Lower lobe of right lung (tissue), 2 donors: ENCODE measurements at regions not wholly inside any gene's neighbourhood (a gene's known extent, or its start where the extent isn't known, plus 50 kb on each side); places are given as distances from the start of the nearest gene placed in this dataset.

Source experiments
- ATAC-seq, 2 donors: fragments of 200-7000 bp; cut with Tn5 transposase; one replicate each; pipeline ENCODE4 v1.9.1; 2020 to 2022; ENCODE audit warnings: mild to moderate bottlenecking in 2 of 2, moderate library complexity in 2 of 2
- DNase-seq: peaks from one replicate; pipeline ENCODE4 v3.0.0-alpha.2; 2020
- H3K27ac ChIP-seq: fragments of 200-600 bp; one replicate; pipeline ENCODE4 v1.8.0; 2022
- H3K27me3 ChIP-seq: fragments of 200-600 bp; one replicate; pipeline ENCODE4 v1.8.0; 2022; ENCODE audit warnings: low read depth
- H3K36me3 ChIP-seq: fragments of 200-600 bp; one replicate; pipeline ENCODE4 v1.8.0; 2022; ENCODE audit warnings: mild to moderate bottlenecking
- H3K4me1 ChIP-seq: fragments of 200-600 bp; one replicate; pipeline ENCODE4 v1.8.0; 2022
- H3K4me3 ChIP-seq: fragments of 200-600 bp; one replicate; pipeline ENCODE4 v1.8.0; 2022; ENCODE audit warnings: mild to moderate bottlenecking
- H3K9me3 ChIP-seq: fragments of 200-600 bp; one replicate; pipeline ENCODE4 v1.8.0; 2022
- intact Hi-C: fragments of 100-400 bp; cut with DNase I; formaldehyde crosslinking; loops from one replicate; pipeline ENCODE4 v1.11.0; 2022
- TF ChIP-seq, protein P1 (sequence below): fragments of 200-600 bp; IDR thresholded peaks from one replicate; pipeline ENCODE4 v1.8.0; 2022; ENCODE audit warnings: antibody characterized with exemption, mild to moderate bottlenecking
- donor health status: DM: no; HTN: yes; CAD: no; lungs with severe emphysema.

GRCh38 chr12:126567016-126567415 is 1501.8 kb downstream of the AACS start:
- Histone ChIP-seq H3K36me3 (no peaks in the 10 kb centered on the region), H3K4me3 (no peak overlapping the region), H3K9me3 (no peaks in the 10 kb centered on the region), H3K4me1 (no peaks in the 10 kb centered on the region), H3K27me3 (no peaks in the 10 kb centered on the region), H3K27ac (no peak overlapping the region)
- ATAC-seq = peak in 1 of 2 donors; percentile 49
- no peak for DNase-seq
- TF ChIP-seq, protein P1, sequence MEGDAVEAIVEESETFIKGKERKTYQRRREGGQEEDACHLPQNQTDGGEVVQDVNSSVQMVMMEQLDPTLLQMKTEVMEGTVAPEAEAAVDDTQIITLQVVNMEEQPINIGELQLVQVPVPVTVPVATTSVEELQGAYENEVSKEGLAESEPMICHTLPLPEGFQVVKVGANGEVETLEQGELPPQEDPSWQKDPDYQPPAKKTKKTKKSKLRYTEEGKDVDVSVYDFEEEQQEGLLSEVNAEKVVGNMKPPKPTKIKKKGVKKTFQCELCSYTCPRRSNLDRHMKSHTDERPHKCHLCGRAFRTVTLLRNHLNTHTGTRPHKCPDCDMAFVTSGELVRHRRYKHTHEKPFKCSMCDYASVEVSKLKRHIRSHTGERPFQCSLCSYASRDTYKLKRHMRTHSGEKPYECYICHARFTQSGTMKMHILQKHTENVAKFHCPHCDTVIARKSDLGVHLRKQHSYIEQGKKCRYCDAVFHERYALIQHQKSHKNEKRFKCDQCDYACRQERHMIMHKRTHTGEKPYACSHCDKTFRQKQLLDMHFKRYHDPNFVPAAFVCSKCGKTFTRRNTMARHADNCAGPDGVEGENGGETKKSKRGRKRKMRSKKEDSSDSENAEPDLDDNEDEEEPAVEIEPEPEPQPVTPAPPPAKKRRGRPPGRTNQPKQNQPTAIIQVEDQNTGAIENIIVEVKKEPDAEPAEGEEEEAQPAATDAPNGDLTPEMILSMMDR = no peak
- intact Hi-C loops = no loop called here

DNA sequence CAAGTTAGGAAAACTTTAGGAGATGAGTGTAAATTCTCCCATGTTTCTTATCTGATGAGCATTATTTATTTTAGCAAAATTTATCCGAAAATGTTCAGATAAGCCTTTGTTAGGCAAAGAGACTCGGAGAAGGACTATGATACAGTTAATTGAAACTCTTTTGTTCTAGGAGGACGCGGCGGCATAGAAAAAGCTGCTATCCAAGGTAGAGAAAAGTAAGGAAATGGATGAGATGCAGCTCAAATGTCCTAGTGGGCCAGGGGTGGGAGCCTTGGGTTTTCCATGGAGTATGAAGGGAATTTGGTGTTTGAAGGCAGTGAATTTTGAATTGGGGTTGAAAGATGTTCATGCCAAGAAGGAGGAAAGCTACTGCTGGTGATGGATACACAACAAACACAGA is 1504.5 kb downstream of the AACS start:
- Histone ChIP-seq H3K4me1 (no peaks in the 10 kb centered on the region), H3K36me3 (no peaks in the 10 kb centered on the region), H3K9me3 (no peaks in the 10 kb centered on the region), H3K27me3 (no peaks in the 10 kb centered on the region), H3K27ac (no peak overlapping the region), H3K4me3 (no peak overlapping the region)
- ATAC-seq (no peak), DNase-seq (no peak)
- intact Hi-C loops = no loop called here
- TF ChIP-seq, protein P1 = no peak

DNA sequence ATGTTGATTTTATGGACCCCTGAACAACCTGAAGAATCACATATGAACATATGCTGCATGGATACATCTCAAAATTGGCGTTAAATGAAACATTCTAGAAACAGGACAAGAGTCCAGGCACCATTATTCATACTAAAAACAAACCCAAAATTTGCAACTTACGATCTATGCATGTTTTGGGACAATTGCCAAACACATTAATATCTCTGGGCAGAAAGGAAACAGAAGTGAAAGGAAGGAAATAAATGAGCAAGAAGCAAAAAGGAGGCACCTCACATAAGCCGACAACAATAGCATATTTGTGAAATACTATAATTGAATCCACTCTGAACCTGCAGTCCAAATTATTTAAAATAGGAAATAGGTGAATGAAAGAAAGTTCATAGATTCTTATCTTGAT is 1505.3 kb downstream of the AACS start:
- intact Hi-C loops = no loop called here
- no peak overlapping the region for H3K4me3 ChIP-seq
- TF ChIP-seq, protein P1 = no peak
- H3K36me3 ChIP-seq = no peaks in the 10 kb centered on the region
- H3K27me3 ChIP-seq = no peaks in the 10 kb centered on the region
- DNase-seq (no peak), ATAC-seq (no peak)
- H3K4me1 ChIP-seq = no peaks in the 10 kb centered on the region
- no peak overlapping the region for H3K27ac ChIP-seq
- no peaks in the 10 kb centered on the region for H3K9me3 ChIP-seq

DNA sequence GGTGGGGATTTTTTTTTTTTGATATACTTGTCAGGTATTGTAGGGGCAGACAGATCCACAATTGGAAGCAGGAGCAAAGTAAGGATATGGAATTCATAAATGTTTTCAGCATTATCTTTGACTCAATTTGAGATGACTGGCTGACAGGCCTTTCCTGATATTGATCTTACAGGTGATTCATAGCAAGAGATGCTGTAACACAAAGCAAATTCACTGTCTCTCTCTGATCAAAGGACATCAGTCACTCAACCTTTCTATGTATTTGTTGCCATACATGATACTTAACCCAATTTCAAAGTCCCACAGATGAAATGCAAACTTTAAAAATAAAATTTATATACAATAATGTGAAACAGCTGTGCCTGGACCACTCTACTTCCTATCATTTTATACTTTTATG is 1506.9 kb downstream of the AACS start:
- no peaks in the 10 kb centered on the region for H3K36me3 ChIP-seq
- TF ChIP-seq, protein P1 = no peak
- no peaks in the 10 kb centered on the region for H3K4me1 ChIP-seq
- H3K27ac ChIP-seq = no peak overlapping the region
- H3K27me3 ChIP-seq = no peaks in the 10 kb centered on the region
- no peak for ATAC-seq
- H3K9me3 ChIP-seq = no peaks in the 10 kb centered on the region
- no peak for DNase-seq
- H3K4me3 ChIP-seq = no peak overlapping the region
- intact Hi-C loops = no loop called here

DNA sequence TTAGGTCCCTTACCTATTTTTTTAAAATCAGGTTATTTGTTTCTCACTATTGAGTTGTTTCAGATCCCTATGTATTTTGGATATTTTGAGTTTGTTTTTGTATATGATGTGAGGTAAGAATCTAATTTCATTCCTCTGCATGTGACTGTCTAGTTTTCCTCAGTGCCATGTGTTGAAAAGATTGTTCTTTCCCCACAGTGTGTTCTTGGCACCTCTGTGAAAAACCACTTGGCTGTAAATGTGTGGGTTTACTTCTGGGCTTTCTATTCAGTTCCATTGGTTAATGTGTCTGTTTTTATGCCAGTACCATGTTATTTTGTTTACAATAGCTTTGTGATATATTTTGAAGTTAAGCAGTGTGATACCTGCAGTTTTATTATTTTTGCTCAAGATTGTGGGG is 1516.4 kb downstream of the AACS start:
- no peak overlapping the region for H3K4me3 ChIP-seq
- TF ChIP-seq, protein P1 = no peak
- no peaks in the 10 kb centered on the region for H3K4me1 ChIP-seq
- no peaks in the 10 kb centered on the region for H3K36me3 ChIP-seq
- intact Hi-C loops = no loop called here
- H3K27me3 ChIP-seq = no peaks in the 10 kb centered on the region
- no peak overlapping the region for H3K27ac ChIP-seq
- H3K9me3 ChIP-seq = no peaks in the 10 kb centered on the region
- ATAC-seq = no peak
- no peak for DNase-seq

- H3K4me3 ChIP-seq = no peak overlapping the region
- intact Hi-C loops = no loop called here
- ATAC-seq (peak; percentile 75 to 95), DNase-seq (no peak)
- H3K36me3 ChIP-seq = no peaks in the 10 kb centered on the region
- H3K27me3 ChIP-seq = no peaks in the 10 kb centered on the region
- no peaks in the 10 kb centered on the region for H3K4me1 ChIP-seq
- no peak overlapping the region for H3K27ac ChIP-seq
- no peaks in the 10 kb centered on the region for H3K9me3 ChIP-seq
- TF ChIP-seq, protein P1 = no peak
Observed at GRCh38 chr12:126582231-126582630, 1517.0 kb downstream of the AACS start.
